ENCODE measurements at regions not wholly inside any gene's neighbourhood (a gene's known extent, or its start where the extent isn't known, plus 50 kb on each side); places are given as distances from the start of the nearest gene placed in this dataset.

DNA sequence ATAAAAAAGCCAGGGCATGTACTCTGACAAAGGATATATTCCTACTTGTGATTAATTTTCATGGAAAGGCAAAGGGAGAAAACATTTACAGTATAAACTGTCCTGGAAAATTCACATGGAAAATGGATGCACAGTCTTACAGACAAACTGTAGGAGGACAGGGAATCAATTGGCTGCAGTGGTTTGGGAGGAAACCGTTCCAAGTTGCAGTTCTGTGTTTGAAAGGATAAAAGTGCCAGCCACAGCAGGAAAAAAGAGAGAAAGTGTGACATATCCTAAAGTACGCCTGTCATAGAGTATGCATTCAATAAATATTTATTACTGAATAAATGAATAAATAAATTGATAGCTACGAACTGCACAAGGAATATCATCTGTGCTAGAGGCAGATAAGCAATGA lies 462.9 kb downstream of the RAB38 start:
- TF ChIP-seq, protein P1, sequence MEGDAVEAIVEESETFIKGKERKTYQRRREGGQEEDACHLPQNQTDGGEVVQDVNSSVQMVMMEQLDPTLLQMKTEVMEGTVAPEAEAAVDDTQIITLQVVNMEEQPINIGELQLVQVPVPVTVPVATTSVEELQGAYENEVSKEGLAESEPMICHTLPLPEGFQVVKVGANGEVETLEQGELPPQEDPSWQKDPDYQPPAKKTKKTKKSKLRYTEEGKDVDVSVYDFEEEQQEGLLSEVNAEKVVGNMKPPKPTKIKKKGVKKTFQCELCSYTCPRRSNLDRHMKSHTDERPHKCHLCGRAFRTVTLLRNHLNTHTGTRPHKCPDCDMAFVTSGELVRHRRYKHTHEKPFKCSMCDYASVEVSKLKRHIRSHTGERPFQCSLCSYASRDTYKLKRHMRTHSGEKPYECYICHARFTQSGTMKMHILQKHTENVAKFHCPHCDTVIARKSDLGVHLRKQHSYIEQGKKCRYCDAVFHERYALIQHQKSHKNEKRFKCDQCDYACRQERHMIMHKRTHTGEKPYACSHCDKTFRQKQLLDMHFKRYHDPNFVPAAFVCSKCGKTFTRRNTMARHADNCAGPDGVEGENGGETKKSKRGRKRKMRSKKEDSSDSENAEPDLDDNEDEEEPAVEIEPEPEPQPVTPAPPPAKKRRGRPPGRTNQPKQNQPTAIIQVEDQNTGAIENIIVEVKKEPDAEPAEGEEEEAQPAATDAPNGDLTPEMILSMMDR (IDR thresholded peaks at IDR 0.05; ENCODE audit: low read depth, low read length, poor library complexity, severe bottlenecking) = no peak
- no peak for TF ChIP-seq EZH2phosphoT487 (IDR thresholded peaks at IDR 0.05; ENCODE audit: borderline replicate concordance, low read length)
